ENCODE measurements at regions not wholly inside any gene's neighbourhood (a gene's known extent, or its start where the extent isn't known, plus 50 kb on each side); places are given as distances from the start of the nearest gene placed in this dataset.
A peak's percentile ranks its signal among the peaks of the same experiment; 100 is the strongest.

DNA sequence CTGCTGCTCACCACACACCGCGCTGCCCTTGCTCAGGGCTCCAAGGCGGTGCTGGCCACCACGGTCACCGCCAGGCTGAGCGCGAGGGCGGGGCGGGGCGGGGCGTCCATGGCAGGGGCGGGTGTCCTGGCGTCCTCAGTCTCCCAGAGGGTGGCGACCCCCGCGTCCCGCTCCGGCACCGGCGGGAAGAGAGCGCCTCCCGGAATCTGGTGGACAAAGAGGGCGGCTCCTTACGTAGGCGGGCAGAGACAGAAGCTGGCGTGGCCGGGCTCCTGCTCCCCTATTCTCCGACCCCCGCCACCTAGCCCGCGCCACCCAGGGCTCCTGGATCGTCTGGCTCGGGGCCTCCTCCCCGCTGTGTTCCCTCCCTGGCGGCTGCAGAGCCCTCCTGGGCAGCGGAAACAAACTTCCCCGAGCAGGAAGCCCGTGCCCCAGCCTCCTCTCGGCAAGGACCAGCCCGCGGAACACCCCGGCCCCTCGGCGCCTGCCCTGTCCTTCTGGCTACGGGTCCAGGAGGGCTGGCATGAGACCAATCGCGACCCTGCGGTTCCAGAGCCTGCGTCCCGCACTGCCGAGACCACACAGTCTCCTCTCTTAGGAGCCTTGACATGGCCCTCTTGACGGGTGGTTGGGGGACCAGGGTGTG, 133.8 kb upstream of the ZNF92 start:
- TF ChIP-seq, protein P1, sequence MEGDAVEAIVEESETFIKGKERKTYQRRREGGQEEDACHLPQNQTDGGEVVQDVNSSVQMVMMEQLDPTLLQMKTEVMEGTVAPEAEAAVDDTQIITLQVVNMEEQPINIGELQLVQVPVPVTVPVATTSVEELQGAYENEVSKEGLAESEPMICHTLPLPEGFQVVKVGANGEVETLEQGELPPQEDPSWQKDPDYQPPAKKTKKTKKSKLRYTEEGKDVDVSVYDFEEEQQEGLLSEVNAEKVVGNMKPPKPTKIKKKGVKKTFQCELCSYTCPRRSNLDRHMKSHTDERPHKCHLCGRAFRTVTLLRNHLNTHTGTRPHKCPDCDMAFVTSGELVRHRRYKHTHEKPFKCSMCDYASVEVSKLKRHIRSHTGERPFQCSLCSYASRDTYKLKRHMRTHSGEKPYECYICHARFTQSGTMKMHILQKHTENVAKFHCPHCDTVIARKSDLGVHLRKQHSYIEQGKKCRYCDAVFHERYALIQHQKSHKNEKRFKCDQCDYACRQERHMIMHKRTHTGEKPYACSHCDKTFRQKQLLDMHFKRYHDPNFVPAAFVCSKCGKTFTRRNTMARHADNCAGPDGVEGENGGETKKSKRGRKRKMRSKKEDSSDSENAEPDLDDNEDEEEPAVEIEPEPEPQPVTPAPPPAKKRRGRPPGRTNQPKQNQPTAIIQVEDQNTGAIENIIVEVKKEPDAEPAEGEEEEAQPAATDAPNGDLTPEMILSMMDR (IDR thresholded peaks at IDR 0.05; ENCODE audit: poor library complexity, severe bottlenecking) = no peak
- TF ChIP-seq REST (IDR thresholded peaks at IDR 0.05; ENCODE audit: borderline replicate concordance) (no peak), POLR2AphosphoS5 (IDR thresholded peaks at IDR 0.05) (no peak), SMC3 (conservative IDR thresholded peaks at IDR 0.05; ENCODE audit: poor library complexity) (no peak), TAF1 (IDR thresholded peaks at IDR 0.05; ENCODE audit: low read depth) (no peak), EZH2 (IDR thresholded peaks at IDR 0.05; ENCODE audit: borderline replicate concordance, insufficient read depth, low read length, poor library complexity, severe bottlenecking) (no peak), MXI1 (conservative IDR thresholded peaks at IDR 0.05; ENCODE audit: poor library complexity, severe bottlenecking) (no peak), EP300 (conservative IDR thresholded peaks at IDR 0.05; ENCODE audit: poor library complexity, severe bottlenecking) (no peak), RAD21 (conservative IDR thresholded peaks at IDR 0.05) (no peak)
- no peak overlapping the region for H2AFZ ChIP-seq (ENCODE audit: low read depth, low read length)
- no peaks in the 10 kb centered on the region for H3K9me3 ChIP-seq (ENCODE audit: low read length)
- peak overlapping the region; percentile 64 for H3K4me3 ChIP-seq (ENCODE audit: low read length)
- H3K79me2 ChIP-seq (replicated peaks; ENCODE audit: insufficient read depth, low read length) = no peaks in the 10 kb centered on the region
- no peak overlapping the region for H3K27ac ChIP-seq (ENCODE audit: low read length)
- peak overlapping the region; percentile 46 for H3K9ac ChIP-seq (ENCODE audit: low read length)
- H3K9me2 ChIP-seq (ENCODE audit: insufficient read depth, low read length) = no peaks in the 10 kb centered on the region
- H4K20me1 ChIP-seq (ENCODE audit: insufficient read depth) = no peaks in the 10 kb centered on the region
- peaks cover 13% of the 10 kb centered on the region for H3K27me3 ChIP-seq (ENCODE audit: insufficient read depth, low read depth, low read length)
- no peak overlapping the region for H3K4me2 ChIP-seq (ENCODE audit: low read length)
- no peaks in the 10 kb centered on the region for H3F3A ChIP-seq (ENCODE audit: insufficient read depth, low read length, poor library complexity, severe bottlenecking)
- no peaks in the 10 kb centered on the region for H3K36me3 ChIP-seq (ENCODE audit: insufficient read depth, low read length)

- Histone ChIP-seq H3F3A (ENCODE audit: insufficient read depth, low read length, poor library complexity, severe bottlenecking) (no peaks in the 10 kb centered on the region), H4K20me1 (ENCODE audit: insufficient read depth) (no peaks in the 10 kb centered on the region), H3K36me3 (ENCODE audit: insufficient read depth, low read length) (no peaks in the 10 kb centered on the region), H3K4me2 (ENCODE audit: low read length) (no peak overlapping the region), H2AFZ (ENCODE audit: low read depth, low read length) (no peak overlapping the region), H3K9me2 (ENCODE audit: insufficient read depth, low read length) (no peaks in the 10 kb centered on the region), H3K9ac (ENCODE audit: low read length) (peak overlapping the region; percentile 46), H3K27ac (ENCODE audit: low read length) (no peak overlapping the region), H3K4me3 (ENCODE audit: low read length) (peak overlapping the region; percentile 64), H3K9me3 (ENCODE audit: low read length) (no peaks in the 10 kb centered on the region), H3K27me3 (ENCODE audit: insufficient read depth, low read depth, low read length) (peaks cover 13% of the 10 kb centered on the region), H3K79me2 (replicated peaks; ENCODE audit: insufficient read depth, low read length) (no peaks in the 10 kb centered on the region)
- TF ChIP-seq, protein P1 (IDR thresholded peaks at IDR 0.05; ENCODE audit: poor library complexity, severe bottlenecking) = no peak
- TF ChIP-seq POLR2AphosphoS5 (IDR thresholded peaks at IDR 0.05) (no peak), TAF1 (IDR thresholded peaks at IDR 0.05; ENCODE audit: low read depth) (no peak), SMC3 (conservative IDR thresholded peaks at IDR 0.05; ENCODE audit: poor library complexity) (no peak), EP300 (conservative IDR thresholded peaks at IDR 0.05; ENCODE audit: poor library complexity, severe bottlenecking) (no peak), MXI1 (conservative IDR thresholded peaks at IDR 0.05; ENCODE audit: poor library complexity, severe bottlenecking) (no peak), REST (IDR thresholded peaks at IDR 0.05; ENCODE audit: borderline replicate concordance) (no peak)
These were observed 134.3 kb upstream of the ZNF92 start for GRCh38 chr7:65239324-65239706.
